Stimulated activated CD4-positive, alpha-beta T cell treated with anti-CD3 and anti-CD28 coated beads, Interleukin-1b, Interleukin-23, amount 100 ng/mL, for 4 hours (primary cell): ENCODE measurements at regions not wholly inside any gene's neighbourhood (a gene's known extent, or its start where the extent isn't known, plus 50 kb on each side); places are given as distances from the start of the nearest gene placed in this dataset.

Experiments used
- DNase-seq, 2 donors: peaks; one replicate each; pipeline ENCODE4 v3.0.0-alpha.2; 2020; ENCODE audit warnings: low read depth in 2 of 2

- DNase-seq: no peak
These were observed 1125.7 kb downstream of the NLGN4Y start for GRCh38 chrY:15650056-15650455.

GRCh38 chrY:15688531-15688930 is 1164.2 kb downstream of the NLGN4Y start:
- DNase-seq: no peak

GRCh38 chrY:15689994-15690393 is 1165.7 kb downstream of the NLGN4Y start:
- no peak for DNase-seq

- no peak for DNase-seq
These were observed 1177.8 kb downstream of the NLGN4Y start for GRCh38 chrY:15702131-15702530.

- DNase-seq: no peak
These were observed 1180.6 kb downstream of the NLGN4Y start for GRCh38 chrY:15704906-15705305.

GRCh38 chrY:15749533-15750433 is 1225.5 kb downstream of the NLGN4Y start:
- DNase-seq: no peak

GRCh38 chrY:15751001-15751400 is 1226.7 kb downstream of the NLGN4Y start:
- DNase-seq: no peak

- no peak for DNase-seq
These were observed 1231.9 kb downstream of the NLGN4Y start for GRCh38 chrY:15756266-15756665.

- no peak for DNase-seq
These were observed 1249.2 kb downstream of the NLGN4Y start for GRCh38 chrY:15773579-15773978.

GRCh38 chrY:15775880-15776279 is 1251.6 kb downstream of the NLGN4Y start:
- DNase-seq: no peak

- no peak for DNase-seq
These were observed 1255.6 kb downstream of the NLGN4Y start for GRCh38 chrY:15779891-15780290.

- no peak for DNase-seq
These were observed 1275.7 kb downstream of the NLGN4Y start for GRCh38 chrY:15800021-15800420.

- DNase-seq: no peak
These were observed 1281.7 kb downstream of the NLGN4Y start for GRCh38 chrY:15805985-15806384.

GRCh38 chrY:15814241-15814640 is 1289.9 kb downstream of the NLGN4Y start:
- DNase-seq: no peak
